ENCODE measurements at regions not wholly inside any gene's neighbourhood (a gene's known extent, or its start where the extent isn't known, plus 50 kb on each side); places are given as distances from the start of the nearest gene placed in this dataset.

DNA sequence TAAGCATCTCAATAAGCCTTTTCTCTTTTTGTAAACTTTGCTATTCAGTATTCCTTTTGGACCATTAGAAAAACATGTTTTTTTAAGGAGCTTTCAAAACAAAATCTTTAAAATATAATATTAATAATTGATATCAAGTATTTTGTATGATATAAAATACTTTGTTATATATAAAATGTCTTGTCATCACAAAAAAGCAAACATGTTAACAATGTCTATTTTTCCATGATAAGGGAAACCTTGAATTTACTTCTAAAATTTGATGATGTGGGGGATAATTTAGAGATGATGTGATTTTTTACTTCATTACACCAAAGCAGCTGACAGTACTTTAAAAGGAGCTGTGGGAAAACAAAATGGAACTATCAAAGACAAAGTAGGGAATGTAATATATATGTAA is 887.7 kb downstream of the SI start:
- TF ChIP-seq CTCF (IDR thresholded peaks at IDR 0.05): no peak
- TF ChIP-seq ZFX (IDR thresholded peaks at IDR 0.05; ENCODE audit: borderline replicate concordance): no peak
